Skeletal muscle tissue (tissue), 3 donors: ENCODE measurements at regions not wholly inside any gene's neighbourhood (a gene's known extent, or its start where the extent isn't known, plus 50 kb on each side); places are given as distances from the start of the nearest gene placed in this dataset.
"Not testable (repeated sequence)": the region's sequence is repeated elsewhere in the genome, so short reads cannot be mapped to it uniquely, and the experiment has no call there.

ENCODE experiments used
- H3K27ac ChIP-seq: one replicate; pipeline ENCODE4 v1.7.0; 2013; ENCODE audit warnings: mild to moderate bottlenecking, low read depth, low read length, inconsistent platforms
- H3K27me3 ChIP-seq, 3 donors: one replicate each; pipeline ENCODE4 v1.7.0; 2013; ENCODE audit warnings: low read length in 3 of 3; ENCODE audit not compliant: control insufficient read depth in 3 of 3, insufficient read depth in 3 of 3
- H3K36me3 ChIP-seq, 3 donors: one replicate each; pipeline ENCODE4 v1.7.0; 2013; ENCODE audit warnings: low read length in 3 of 3; ENCODE audit not compliant: control insufficient read depth in 3 of 3, insufficient read depth in 3 of 3
- H3K4me1 ChIP-seq, 3 donors: one replicate each; pipeline ENCODE4 v1.7.0; 2013; ENCODE audit warnings: low read length in 3 of 3, mild to moderate bottlenecking in 3 of 3; ENCODE audit not compliant: control insufficient read depth in 3 of 3, insufficient read depth in 3 of 3
- H3K4me3 ChIP-seq, 3 donors: one replicate each; pipeline ENCODE4 v1.7.0; 2013; ENCODE audit warnings: low read length in 3 of 3
- H3K9ac ChIP-seq, 3 donors: one replicate each; pipeline ENCODE4 v1.7.0; 2013; ENCODE audit warnings: low read length in 3 of 3, mild to moderate bottlenecking in 3 of 3, moderate library complexity in 2 of 3, low read depth in 1 of 3
- H3K9me3 ChIP-seq, 3 donors: one replicate each; pipeline ENCODE4 v1.7.0; 2013; ENCODE audit warnings: low read length in 3 of 3; ENCODE audit not compliant: control insufficient read depth in 3 of 3
- donor health status: Osteomylitis.

DNA sequence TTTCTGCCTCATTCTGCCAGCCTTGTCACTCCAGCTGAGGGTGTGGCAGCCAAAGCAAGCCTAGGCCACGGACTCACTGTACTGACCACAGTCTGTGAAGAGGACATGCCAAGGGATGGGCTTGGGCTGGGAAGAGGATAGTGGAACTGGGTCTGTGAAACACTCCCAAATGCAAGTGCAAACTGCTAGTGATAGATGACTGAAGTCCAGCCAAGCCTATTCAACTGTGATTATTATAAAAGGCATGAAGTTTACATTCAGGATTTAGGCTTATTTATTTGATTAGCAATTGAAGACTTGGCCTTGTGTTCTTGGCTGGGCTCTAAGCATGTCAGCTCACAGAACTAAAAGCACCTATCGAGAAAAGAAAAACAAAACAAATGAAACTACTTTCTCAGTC lies 84.9 kb upstream of the UBE2E1 start:
- Histone ChIP-seq H3K9ac (no peak overlapping the region), H3K4me3 (no peak overlapping the region), H3K27ac (no peak overlapping the region), H3K27me3 (no peaks in the 10 kb centered on the region), H3K9me3 (no peaks in the 10 kb centered on the region), H3K36me3 (no peaks in the 10 kb centered on the region), H3K4me1 (no peaks in the 10 kb centered on the region)

DNA sequence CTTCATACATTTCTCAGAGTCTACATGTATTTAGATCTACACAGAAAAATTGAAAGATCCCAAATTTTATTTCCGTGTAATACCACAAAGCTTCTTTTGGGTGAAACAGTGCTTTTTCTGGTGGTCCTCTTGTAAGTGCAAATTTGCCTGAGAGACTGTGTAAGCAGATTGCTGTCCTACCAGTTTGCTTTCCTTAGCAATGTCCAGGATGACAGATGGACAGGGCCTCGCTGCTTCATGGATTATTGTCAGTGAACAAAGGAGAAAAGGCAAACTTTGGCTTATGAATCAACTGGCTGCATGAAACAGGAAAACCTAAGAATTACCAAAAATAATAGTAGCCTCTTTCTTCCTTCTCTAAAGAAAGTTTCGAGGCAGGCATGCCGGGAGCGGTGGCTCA lies 82.6 kb upstream of the UBE2E1 start:
- Histone ChIP-seq H3K4me3 (no peak overlapping the region), H3K9ac (no peak overlapping the region), H3K27ac (no peak overlapping the region), H3K9me3 (no peaks in the 10 kb centered on the region), H3K4me1 (no peaks in the 10 kb centered on the region), H3K27me3 (no peaks in the 10 kb centered on the region), H3K36me3 (no peaks in the 10 kb centered on the region)

DNA sequence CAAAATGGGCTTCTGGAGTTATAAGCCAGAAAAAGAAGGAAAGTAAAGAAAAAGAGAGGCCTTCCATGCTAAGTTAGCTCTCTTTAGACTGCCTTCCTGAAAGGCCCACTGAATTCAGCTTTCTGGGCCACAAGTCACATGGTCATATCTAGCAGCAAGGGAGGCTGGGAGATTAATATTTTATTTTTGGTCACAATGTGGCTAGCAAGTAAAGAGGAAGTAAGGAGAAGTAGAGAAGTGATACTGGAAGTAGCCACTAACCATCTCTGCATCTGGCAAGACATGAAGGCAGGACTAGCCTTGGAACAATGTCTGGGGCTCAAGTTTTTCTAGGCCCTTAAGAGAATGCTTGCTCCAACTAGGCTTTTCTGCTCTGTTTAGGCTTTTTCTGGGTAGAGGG lies 81.8 kb upstream of the UBE2E1 start:
- Histone ChIP-seq H3K9ac (no peak overlapping the region), H3K9me3 (no peaks in the 10 kb centered on the region), H3K27me3 (no peaks in the 10 kb centered on the region), H3K4me1 (no peaks in the 10 kb centered on the region), H3K4me3 (no peak overlapping the region), H3K27ac (no peak overlapping the region), H3K36me3 (no peaks in the 10 kb centered on the region)

DNA sequence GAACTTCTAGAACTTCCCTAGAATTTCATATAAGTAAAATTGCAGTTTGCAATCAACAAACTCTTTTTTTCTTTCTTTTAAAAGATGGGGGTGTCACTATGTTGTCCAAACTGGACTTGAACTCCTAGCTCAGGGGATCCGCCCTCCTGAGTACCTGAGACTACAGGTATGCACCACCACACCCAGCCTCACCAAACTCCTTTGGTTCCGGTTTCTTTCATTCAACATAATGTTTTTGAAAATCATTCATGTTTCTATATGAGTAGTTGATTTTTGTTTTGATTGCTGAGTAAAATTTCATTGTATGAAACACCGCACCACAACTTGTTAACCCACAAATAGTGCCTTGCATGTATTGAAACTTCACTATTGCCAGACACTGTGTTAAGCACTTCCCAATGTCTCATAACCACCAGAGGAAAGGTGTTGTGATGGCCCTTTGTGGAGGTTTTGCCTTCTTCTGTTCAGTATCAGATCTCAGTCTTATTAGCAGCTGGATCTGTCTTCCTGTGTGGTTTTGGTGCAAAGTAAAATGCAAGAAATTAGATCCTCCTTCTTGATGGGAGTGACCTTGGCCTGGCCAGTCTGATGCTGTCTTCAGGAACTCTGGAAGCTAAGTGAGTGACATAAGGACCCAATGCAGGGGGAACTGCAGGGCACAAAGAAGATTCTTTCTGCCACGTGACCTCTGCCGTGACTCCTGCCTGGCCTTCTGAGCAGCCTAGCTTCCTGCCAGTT lies 78.8 kb upstream of the UBE2E1 start:
- Histone ChIP-seq H3K36me3 (no peaks in the 10 kb centered on the region), H3K9ac (no peak overlapping the region), H3K4me3 (no peak overlapping the region), H3K9me3 (no peaks in the 10 kb centered on the region), H3K27ac (no peak overlapping the region), H3K27me3 (no peaks in the 10 kb centered on the region), H3K4me1 (no peaks in the 10 kb centered on the region)

DNA sequence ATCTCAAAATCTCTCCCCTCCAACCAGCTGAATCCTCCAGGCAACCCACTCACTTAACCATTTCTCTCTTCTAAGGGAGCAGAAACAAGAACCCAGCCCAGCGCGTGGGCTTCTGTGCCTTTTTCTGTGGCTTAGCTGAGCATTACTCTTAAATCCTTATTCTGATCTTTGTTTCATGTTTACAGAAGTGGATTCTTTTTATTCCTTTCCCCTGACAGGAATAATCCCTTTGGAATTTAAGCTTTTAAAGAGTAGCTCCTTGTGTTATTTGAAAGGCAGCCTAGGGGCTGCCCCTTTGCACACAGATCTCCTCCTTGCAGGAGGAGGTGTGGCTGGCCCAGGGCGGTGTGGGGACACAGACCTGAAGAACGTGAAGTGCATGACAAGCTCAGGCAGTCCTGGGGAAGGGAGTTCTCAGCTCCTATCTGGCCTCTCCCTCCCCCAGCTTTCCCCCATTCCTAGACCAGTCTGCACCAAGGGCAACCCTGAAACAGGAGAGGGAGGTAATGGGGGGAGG lies 77.1 kb upstream of the UBE2E1 start:
- no peaks in the 10 kb centered on the region for H3K27me3 ChIP-seq
- H3K4me3 ChIP-seq: no peak overlapping the region
- no peaks in the 10 kb centered on the region for H3K9me3 ChIP-seq
- no peak overlapping the region for H3K9ac ChIP-seq
- H3K4me1 ChIP-seq: no peaks in the 10 kb centered on the region
- no peaks in the 10 kb centered on the region for H3K36me3 ChIP-seq
- H3K27ac ChIP-seq: no peak overlapping the region

DNA sequence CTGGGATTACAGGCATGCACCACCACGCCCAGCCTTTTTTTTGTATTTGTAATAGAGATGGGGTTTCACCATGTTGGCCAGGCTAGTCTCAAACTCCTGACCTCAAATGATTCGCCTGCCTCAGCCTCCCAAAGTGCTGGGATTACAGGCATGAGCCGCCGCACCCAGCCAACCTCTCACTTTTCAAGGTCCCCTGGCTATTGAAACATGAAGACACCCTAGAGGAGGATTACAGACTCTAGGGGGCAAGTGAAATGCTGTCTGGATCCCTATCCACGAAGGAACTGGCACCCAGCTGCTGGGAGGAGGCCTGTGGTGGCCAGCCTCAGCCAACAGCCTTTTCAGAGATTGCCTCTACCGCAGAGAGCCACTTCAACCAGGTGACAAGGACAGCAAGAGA lies 76.4 kb upstream of the UBE2E1 start:
- H3K27ac ChIP-seq, H3K9ac ChIP-seq, H3K4me3 ChIP-seq, H3K9me3 ChIP-seq, H3K4me1 ChIP-seq, H3K36me3 ChIP-seq, H3K27me3 ChIP-seq: not testable (repeated sequence)

DNA sequence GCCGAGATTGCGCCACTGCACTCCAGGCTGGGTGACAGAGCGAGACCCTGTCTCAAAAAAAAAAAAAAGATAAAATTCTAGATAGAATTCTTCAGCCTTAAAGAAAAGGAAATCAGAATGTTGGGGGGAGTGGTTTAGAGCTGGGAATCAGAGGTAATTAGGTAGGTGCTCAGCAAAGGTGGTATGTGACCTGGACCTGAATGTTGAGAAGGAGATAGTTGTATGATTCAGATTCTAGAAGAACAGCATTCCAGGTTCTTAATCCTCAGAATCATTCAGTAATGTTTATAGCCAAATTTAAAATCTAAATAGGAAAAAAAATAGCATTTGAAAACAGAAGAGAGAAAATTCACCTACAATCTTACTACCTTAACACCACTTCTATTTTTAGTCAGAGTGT lies 71.3 kb upstream of the UBE2E1 start:
- Histone ChIP-seq H3K9me3 (no peaks in the 10 kb centered on the region), H3K27me3 (no peaks in the 10 kb centered on the region), H3K4me3 (no peak overlapping the region), H3K36me3 (no peaks in the 10 kb centered on the region), H3K9ac (no peak overlapping the region), H3K4me1 (peaks cover 0 to 6% (median under 1%) of the 10 kb centered on the region in 3 donors), H3K27ac (no peak overlapping the region)

DNA sequence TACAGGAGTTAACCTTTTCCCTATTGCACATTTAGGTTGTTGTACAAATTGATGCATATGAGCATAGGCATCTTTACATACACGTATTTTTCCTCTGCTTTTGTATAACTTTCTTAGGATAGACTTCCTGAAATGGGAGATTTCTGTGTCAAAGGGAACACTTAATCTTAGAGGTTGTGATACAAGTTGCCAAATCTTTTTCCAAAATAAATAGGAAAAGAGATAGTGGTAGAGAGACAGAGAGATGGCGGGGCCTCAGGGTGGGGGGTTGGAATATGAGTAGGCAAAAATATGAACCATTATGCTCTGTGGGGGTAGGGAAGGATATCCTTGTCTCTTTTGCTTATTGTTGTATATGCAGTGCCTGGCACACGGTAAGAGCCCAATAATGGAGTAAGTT lies 70.7 kb upstream of the UBE2E1 start:
- no peaks in the 10 kb centered on the region for H3K36me3 ChIP-seq
- H3K9me3 ChIP-seq: no peaks in the 10 kb centered on the region
- H3K4me3 ChIP-seq: no peak overlapping the region
- H3K27ac ChIP-seq: no peak overlapping the region
- peaks cover 3 to 10% (median 4%) of the 10 kb centered on the region in 3 donors for H3K4me1 ChIP-seq
- H3K9ac ChIP-seq: no peak overlapping the region
- H3K27me3 ChIP-seq: no peaks in the 10 kb centered on the region

DNA sequence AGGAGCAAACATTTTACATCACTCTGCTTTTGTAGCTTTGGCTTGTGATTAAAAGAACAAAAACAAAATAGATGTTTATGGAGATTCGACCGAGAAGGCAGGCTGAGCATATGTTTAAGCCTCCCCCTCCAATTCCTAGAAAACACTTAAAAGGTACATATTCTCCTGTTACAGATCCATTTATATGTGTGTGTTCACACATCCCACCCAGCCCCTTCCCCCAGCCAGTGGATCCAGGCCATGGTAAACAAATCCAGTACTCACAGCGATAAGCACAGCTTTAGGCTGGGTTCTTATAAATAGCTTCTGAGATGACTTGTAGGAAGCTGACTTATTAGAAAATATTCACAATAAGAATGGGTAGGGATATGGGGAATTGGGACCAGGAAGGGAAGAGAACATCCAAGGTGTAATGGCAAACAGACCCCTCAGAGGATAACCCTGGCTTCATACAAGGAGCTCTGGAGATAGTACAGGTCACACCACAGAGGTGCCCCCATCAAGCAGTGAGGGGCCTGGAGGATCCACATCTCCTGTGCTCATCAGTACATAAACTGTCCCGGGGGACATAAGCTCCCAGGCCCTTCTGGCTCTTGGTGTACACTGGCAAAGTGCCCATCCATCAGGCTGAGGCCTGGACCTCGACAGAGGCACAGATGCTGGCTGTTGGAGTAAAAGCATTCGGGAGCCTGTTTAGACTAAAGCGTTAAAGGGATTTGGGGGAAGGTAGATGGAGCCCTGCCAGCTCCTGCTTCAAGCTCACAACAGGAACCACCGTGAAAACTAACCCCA lies 70.0 kb upstream of the UBE2E1 start:
- Histone ChIP-seq H3K4me1 (peaks cover 3 to 14% (median 4%) of the 10 kb centered on the region in 3 donors), H3K9me3 (no peaks in the 10 kb centered on the region), H3K27ac (no peak overlapping the region), H3K36me3 (no peaks in the 10 kb centered on the region), H3K9ac (no peak overlapping the region), H3K4me3 (no peak overlapping the region), H3K27me3 (no peaks in the 10 kb centered on the region)

DNA sequence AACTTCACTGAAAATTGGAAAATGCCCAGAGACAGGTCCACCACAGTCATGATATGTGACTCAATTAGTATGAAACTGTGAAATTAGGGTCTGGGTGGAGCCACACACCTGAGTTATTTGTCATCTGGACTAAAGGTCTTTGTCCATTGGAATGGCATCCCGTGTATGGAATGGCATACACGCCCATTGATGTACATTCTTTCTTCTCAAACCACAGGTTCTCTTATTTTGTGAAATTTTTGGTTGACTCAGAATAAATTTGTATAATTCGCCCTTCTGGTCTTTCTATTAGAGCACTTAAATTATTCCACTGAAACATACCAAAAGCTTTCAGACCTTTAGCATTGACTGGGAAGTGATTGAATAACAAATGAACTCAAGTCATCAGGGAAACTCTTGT lies 66.8 kb upstream of the UBE2E1 start:
- no peak overlapping the region for H3K9ac ChIP-seq
- H3K27ac ChIP-seq: no peak overlapping the region
- no peak overlapping the region for H3K4me3 ChIP-seq
- peaks cover 3 to 16% (median 4%) of the 10 kb centered on the region in 3 donors for H3K4me1 ChIP-seq
- H3K36me3 ChIP-seq: no peaks in the 10 kb centered on the region
- peaks cover 0 to 5% (median 0%) of the 10 kb centered on the region in 3 donors for H3K27me3 ChIP-seq
- no peaks in the 10 kb centered on the region for H3K9me3 ChIP-seq
